DMS 273 treated with DMSO at 0.1 percent for 48 hours (cell line): ENCODE measurements at regions not wholly inside any gene's neighbourhood (a gene's known extent, or its start where the extent isn't known, plus 50 kb on each side); places are given as distances from the start of the nearest gene placed in this dataset.
"Not testable (repeated sequence)": the region's sequence is repeated elsewhere in the genome, so short reads cannot be mapped to it uniquely, and the experiment has no call there.

Experiments used
- DNase-seq: peaks from one replicate; lab custom pipeline; 2025; lab: John Stamatoyannopoulos, UW

- not testable (repeated sequence) for DNase-seq
Measured at GRCh38 chr11:67768001-67768730, 93.7 kb upstream of the ALDH3B2 start.

DNA sequence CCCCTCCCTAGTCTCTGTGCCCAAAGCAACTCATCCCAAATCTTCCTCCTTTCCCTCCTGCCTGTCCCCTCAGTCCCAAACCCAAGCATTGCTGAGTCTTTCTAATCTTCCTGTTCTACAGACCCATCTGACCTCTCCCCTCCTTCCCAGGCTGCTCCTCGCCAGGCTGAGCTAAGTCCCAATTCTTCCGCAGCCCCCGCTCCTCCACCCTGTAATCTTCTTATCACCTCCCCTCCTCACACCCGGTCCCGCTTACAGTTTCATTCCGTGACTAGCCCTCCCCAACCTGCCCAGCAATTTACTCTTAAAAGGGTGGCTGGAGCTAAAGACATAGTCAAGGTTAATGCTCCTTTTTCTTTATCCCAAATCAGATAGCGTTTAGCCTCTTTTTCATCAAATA is 86.8 kb upstream of the ALDH3B2 start:
- not testable (repeated sequence) for DNase-seq

GRCh38 chr11:67759321-67759720 is 84.9 kb upstream of the ALDH3B2 start:
- not testable (repeated sequence) for DNase-seq

GRCh38 chr11:67758467-67758866 is 84.0 kb upstream of the ALDH3B2 start:
- DNase-seq = not testable (repeated sequence)

DNA sequence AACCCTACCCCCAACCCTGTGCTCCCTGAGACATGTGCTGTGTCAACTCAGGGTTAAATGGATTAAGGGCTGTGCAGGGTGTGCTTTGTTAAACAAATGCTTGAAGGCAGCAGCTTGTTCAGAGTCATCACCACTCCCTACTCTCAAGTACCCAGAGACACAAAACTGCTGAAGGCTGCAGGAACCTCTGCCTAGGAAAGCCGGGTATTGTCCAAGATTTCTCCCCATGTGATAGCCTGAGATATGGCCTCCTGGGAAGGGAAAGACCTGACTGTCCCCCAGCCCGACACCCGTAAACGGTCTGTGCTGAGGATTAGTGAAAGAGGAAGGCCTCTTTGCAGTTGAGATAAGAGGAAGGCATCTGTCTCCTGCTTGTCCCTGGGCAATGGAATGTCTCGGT is 83.6 kb upstream of the ALDH3B2 start:
- DNase-seq = not testable (repeated sequence)

- DNase-seq = not testable (repeated sequence)
Measured at GRCh38 chr11:67753820-67754219, 79.4 kb upstream of the ALDH3B2 start.

DNA sequence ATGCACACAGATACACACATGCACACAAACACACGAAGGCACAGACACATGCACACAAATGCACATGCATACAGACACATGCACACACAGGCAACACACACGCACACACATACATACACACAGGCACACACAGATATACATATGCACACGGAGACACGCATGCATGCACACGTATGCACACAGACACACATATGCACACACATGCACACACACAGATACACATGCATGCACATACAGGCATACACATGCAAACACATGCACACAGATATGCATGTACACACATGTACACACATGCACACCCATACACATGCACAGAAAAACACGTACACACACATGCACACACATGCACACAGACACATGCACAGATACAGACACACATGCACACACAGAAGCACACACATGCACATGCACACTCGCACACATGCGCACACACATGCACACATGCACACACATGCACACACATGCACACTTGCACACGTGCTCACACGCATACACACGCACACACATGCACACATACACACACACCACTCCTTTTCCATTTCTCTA is 70.8 kb upstream of the ALDH3B2 start:
- DNase-seq = no peak

DNA sequence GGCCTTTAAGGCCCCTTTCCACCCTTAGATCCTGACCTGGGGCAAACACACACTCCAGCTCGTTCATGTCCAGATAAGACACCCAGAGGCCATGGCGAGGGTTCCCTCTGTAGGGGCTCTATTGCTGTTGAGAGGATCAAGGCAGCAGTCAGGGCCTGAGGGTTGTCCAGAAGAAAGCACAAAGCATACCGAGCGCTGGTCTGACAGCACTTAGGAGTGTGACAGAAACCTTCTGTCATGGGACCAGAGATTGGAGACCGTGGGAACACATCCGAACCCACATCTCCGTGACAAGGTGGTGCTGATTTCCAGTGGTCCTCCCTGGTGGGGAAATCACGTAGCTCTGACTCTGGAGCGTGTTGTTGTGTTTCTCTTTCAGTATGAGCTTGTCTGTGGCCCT is 69.8 kb upstream of the ALDH3B2 start:
- DNase-seq = not testable (repeated sequence)

- DNase-seq = not testable (repeated sequence)
Measured at GRCh38 chr11:67738231-67738630, 63.8 kb upstream of the ALDH3B2 start.

DNA sequence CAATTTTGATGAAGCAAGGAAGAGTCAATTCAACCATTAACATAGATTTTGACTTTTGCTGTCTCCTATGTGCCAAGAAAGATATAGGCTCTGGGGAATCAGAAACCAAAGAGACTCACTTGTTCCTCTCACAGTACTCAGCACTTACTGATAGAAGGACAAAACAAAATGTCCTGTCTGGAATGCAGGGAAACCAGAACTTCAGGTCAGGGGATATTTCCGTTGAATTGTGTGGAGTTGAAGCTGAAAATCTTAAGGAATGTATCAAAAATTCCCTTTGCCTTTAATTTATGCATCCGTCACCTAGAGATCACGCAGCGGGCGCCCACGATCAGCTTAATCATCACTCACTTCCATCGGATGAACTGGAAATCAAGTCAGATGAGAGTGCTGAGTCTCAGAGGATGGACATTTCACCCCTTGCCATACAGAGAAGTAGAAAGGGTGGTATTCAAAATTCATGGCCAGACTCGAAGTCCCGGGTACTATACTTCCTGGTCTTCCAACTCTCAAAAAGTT is 63.2 kb upstream of the ALDH3B2 start:
- not testable (repeated sequence) for DNase-seq

GRCh38 chr11:67732045-67732787 is 57.8 kb upstream of the ALDH3B2 start:
- DNase-seq = no peak

DNA sequence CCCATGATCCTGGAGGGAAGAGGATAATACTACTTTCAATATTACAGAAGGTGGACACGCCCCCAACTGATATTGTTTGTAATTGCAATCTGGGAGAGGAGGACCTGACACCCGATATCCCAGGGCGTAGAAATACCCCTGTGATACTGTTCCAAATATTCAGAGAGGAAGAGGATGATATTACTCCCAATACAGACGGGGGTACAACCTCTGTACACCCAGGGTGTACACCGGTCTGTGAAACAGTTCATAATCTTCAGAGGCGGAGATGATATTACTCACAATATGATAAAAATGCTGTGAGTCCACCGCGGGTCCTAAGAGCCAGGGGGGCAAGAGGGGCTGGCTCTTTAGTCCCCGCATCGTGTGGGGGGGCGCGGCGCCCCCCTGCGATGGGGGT is 57.2 kb upstream of the ALDH3B2 start:
- no peak for DNase-seq

DNA sequence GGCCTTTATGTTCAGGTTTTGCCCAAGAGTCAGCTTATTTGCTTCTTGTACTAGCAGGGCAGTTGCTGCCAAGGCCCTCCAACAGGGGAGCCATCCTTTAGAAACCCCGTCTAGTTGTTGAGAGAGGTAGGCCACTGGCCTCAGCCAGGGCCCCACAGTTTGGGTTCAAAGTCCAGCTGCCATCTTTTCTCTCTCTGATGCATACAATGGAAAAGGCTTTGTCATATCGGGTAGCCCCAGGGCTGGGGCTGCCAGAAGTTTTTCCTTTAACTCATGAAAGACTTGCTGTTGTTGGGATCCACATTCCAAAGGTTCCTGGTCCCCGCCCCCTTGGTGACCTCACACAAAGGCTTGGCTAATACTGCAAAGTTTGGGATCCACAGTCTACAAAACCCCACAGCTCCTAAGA is 53.7 kb upstream of the ALDH3B2 start:
- DNase-seq = not testable (repeated sequence)

DNA sequence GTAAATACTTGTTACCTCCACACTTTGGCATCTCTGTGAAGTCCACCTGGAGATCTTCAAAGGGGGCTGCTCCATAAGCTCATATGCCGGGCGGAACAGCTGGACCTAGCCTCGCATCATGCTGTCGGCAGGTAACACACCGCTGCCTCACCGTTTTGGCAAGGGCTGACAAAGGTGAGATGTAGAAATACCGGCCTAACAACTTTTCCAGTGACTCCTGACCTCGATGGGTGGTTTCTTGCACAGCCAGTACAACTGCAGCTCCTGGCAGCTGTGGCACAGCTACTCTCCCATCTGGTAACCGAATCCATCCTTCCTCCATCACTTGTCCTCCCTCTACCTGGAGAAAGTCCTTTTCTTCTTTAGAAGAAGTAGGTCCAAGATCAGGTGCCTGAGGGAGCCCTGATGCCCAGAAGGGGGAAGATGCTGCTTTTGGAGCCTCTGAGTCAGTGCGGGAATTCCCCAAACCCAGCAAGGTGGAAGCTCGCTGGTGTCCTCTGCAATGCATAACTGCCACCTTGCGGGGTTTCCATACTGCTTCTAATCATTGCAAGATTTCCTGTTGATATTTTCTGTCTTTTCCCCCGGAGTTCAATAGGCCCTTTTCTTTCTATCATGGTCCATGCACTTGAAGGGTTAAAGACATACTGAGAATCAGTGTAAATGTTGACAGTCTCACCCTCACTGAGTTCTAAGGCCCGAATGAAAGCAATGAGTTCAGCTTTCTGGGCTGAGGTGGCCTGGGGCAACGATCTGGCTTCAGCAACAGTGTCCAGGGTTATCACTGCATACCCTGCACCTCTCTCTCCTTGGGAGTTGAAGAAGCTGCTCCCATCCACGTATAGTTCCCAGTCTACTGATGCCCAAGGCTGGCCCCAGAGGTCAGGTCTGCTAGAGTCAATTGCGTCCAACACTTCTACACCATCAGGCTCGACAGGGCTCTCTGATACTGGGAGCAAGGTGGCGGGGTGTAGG is 52.9 kb upstream of the ALDH3B2 start:
- not testable (repeated sequence) for DNase-seq
